PC-3 (cell line): ENCODE measurements at regions not wholly inside any gene's neighbourhood (a gene's known extent, or its start where the extent isn't known, plus 50 kb on each side); places are given as distances from the start of the nearest gene placed in this dataset.

Source experiments
- ATAC-seq: fragments of 200-7000 bp; cut with Tn5 transposase; 2 replicates; pipeline ENCODE4 v1.9.1; 2020; ENCODE audit warnings: mild to moderate bottlenecking, moderate library complexity
- BruUV-seq: library from RNA; stranded (reverse); fragments of 400-500 nt; replicated peaks from 2 replicates; lab custom pipeline; 2021; lab: Mats Ljungman, UMichigan
- CTCF ChIA-PET: fragments of 300-600 bp; sonication (Branson Sonifier 250); formaldehyde crosslinking; loops from one replicate; lab custom pipeline; 2022; ENCODE audit warnings: antibody characterized with exemption; lab: Charles Lee
- POLR2A ChIA-PET: fragments of 300-600 bp; sonication (Branson Sonifier 250); formaldehyde crosslinking; loops from one replicate; lab custom pipeline; 2022; ENCODE audit warnings: antibody characterized with exemption; ENCODE audit not compliant: unreplicated experiment; lab: Charles Lee
- DNase-seq: peaks from one replicate; pipeline ENCODE4 v3.0.0-alpha.2; 2015
- H2AFZ ChIP-seq: fragments of 300-600 bp; sonication (generic); 2 replicates; pipeline ENCODE4 v1.6.0; 2016; ENCODE audit warnings: antibody characterized with exemption, low read length
- H3F3A ChIP-seq: fragments of 300-600 bp; sonication (generic); one replicate; pipeline ENCODE4 v1.6.0; 2017; ENCODE audit warnings: antibody characterized with exemption, low read length, control low read depth, mild to moderate bottlenecking; ENCODE audit not compliant: unreplicated experiment
- H3K27ac ChIP-seq: fragments of 300-600 bp; sonication (generic); 2 replicates; pipeline ENCODE4 v1.5.1; 2016; ENCODE audit warnings: mild to moderate bottlenecking, low read length
- H3K27me3 ChIP-seq: fragments of 300-600 bp; sonication (generic); 2 replicates; pipeline ENCODE4 v1.6.1; 2016; ENCODE audit warnings: low read length, mixed read lengths
- H3K36me3 ChIP-seq: fragments of 300-600 bp; sonication (generic); 2 replicates; pipeline ENCODE4 v1.6.1; 2016; ENCODE audit warnings: low read depth, mixed run types, low read length, mixed read lengths
- H3K4me1 ChIP-seq: fragments of 300-600 bp; sonication (generic); 2 replicates; pipeline ENCODE4 v1.5.1; 2016; ENCODE audit warnings: low read length; ENCODE audit not compliant: insufficient read depth
- H3K4me2 ChIP-seq: fragments of 300-600 bp; sonication (generic); 2 replicates; pipeline ENCODE4 v1.6.0; 2016; ENCODE audit warnings: low read length
- H3K4me3 ChIP-seq: fragments of 300-600 bp; sonication (generic); 2 replicates; pipeline ENCODE4 v1.5.1; 2016; ENCODE audit warnings: mild to moderate bottlenecking, low read length, mixed read lengths
- H3K79me2 ChIP-seq: fragments of 300-600 bp; sonication (generic); 2 replicates; pipeline ENCODE4 v1.6.1; 2017; ENCODE audit warnings: low read length, mixed read lengths
- H3K9ac ChIP-seq: fragments of 300-600 bp; sonication (generic); 2 replicates; pipeline ENCODE4 v1.6.0; 2016; ENCODE audit warnings: mild to moderate bottlenecking, low read length
- H3K9me2 ChIP-seq: fragments of 300-600 bp; sonication (generic); replicated peaks from 2 replicates; pipeline ENCODE4 v1.6.1; 2016; ENCODE audit warnings: mixed run types, low read length, mixed read lengths
- H3K9me3 ChIP-seq: fragments of 300-600 bp; sonication (generic); 2 replicates; pipeline ENCODE4 v1.6.1; 2016; ENCODE audit warnings: low read length, mixed read lengths
- H4K20me1 ChIP-seq: fragments of 300-600 bp; sonication (generic); 2 replicates; pipeline ENCODE4 v1.6.1; 2016; ENCODE audit warnings: low read length, mixed read lengths
- EZH2 ChIP-seq: fragments of 300-600 bp; sonication (generic); IDR thresholded peaks from one replicate; pipeline ENCODE4 v1.6.1; 2017; ENCODE audit warnings: antibody characterized with exemption, mild to moderate bottlenecking, low read length; ENCODE audit not compliant: unreplicated experiment
- EZH2phosphoT487 ChIP-seq: fragments of 300-600 bp; sonication (generic); IDR thresholded peaks from 2 replicates; pipeline ENCODE4 v1.6.1; 2018; ENCODE audit warnings: mild to moderate bottlenecking, antibody characterized with exemption, low read length, borderline replicate concordance
- intact Hi-C: fragments of 100-400 bp; cut with micrococcal nuclease; formaldehyde crosslinking; loops from 2 replicates; pipeline ENCODE4 v1.9.0; 2023
- TF ChIP-seq, protein P1 (sequence below): fragments of 300-600 bp; sonication (generic); conservative IDR thresholded peaks from 2 replicates; pipeline ENCODE4 v1.5.1; 2017; ENCODE audit warnings: antibody characterized with exemption, low read depth, mild to moderate bottlenecking, low read length

DNA sequence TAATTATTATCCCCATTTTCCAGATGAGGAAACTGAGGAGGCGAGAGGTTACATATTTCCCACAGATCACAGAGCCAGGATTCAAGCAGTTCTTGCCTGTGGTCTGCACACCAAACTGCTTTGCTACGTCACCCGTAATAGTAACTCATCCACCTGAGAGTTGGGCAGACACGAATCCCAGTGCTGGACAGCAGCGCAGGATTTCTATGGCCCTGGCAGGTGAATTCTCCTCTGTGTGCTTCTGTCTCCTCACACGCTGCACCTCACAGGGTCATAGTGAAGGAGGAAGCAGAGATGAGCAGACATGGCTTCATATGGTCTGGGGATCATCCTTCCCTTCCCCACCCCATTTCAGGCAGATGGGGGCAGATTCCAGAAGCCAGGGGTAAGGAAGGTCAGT lies 127.0 kb upstream of the LRFN2 start:
- Histone ChIP-seq H3K36me3 (no peaks in the 10 kb centered on the region), H3K79me2 (no peaks in the 10 kb centered on the region), H3F3A (no peaks in the 10 kb centered on the region), H3K27me3 (no peaks in the 10 kb centered on the region), H3K4me2 (no peak overlapping the region), H4K20me1 (no peaks in the 10 kb centered on the region), H2AFZ (no peak overlapping the region), H3K4me1 (peaks cover 17% of the 10 kb centered on the region), H3K9ac (no peak overlapping the region), H3K4me3 (no peak overlapping the region), H3K27ac (no peak overlapping the region), H3K9me2 (no peaks in the 10 kb centered on the region), H3K9me3 (no peaks in the 10 kb centered on the region)
- ATAC-seq (no peak), DNase-seq (no peak)
- CTCF ChIA-PET: no interaction called here
- TF ChIP-seq, protein P1, sequence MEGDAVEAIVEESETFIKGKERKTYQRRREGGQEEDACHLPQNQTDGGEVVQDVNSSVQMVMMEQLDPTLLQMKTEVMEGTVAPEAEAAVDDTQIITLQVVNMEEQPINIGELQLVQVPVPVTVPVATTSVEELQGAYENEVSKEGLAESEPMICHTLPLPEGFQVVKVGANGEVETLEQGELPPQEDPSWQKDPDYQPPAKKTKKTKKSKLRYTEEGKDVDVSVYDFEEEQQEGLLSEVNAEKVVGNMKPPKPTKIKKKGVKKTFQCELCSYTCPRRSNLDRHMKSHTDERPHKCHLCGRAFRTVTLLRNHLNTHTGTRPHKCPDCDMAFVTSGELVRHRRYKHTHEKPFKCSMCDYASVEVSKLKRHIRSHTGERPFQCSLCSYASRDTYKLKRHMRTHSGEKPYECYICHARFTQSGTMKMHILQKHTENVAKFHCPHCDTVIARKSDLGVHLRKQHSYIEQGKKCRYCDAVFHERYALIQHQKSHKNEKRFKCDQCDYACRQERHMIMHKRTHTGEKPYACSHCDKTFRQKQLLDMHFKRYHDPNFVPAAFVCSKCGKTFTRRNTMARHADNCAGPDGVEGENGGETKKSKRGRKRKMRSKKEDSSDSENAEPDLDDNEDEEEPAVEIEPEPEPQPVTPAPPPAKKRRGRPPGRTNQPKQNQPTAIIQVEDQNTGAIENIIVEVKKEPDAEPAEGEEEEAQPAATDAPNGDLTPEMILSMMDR: no peak
- TF ChIP-seq EZH2phosphoT487: no peak
- TF ChIP-seq EZH2: no peak
- BruUV-seq: no TSS peak
- intact Hi-C loops: no loop called here
- POLR2A ChIA-PET: no interaction called here

DNA sequence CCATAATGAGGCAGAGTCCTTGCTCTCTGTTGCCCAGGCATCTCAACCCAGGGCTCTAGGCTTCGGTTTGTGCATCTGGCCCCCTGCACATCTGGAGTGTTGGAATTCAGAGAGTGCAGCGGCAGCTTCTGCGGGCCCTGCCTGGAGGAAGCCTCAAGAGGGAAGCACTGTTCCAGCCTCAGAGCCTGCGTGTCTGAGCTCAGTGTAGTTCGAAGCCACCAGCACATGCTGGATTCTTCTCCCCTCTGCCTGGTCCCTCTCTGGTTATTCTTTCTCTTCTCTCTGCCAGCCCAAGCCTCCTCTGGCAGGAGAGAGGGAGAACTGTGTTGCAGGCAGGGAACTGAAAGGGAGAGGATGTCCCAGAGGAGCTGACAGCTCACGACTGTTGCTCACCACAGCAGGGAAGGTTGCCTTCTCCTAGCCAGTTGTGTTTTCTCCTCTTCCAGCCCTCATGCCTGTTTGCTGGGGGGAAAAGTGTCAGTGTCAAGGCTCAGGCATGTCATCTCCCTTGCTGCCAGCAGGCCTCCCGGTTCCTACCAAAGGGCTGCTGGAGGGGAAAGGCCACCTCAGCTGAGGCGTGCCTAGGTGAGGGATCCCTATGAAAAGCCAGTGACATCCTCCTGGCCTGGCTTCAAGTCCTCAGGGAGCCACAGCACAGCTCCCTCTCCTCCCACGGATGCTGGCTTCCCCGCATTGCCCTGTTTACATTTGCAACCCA lies 126.0 kb upstream of the LRFN2 start:
- H3K27ac ChIP-seq: no peak overlapping the region
- ATAC-seq: no peak
- no peaks in the 10 kb centered on the region for H4K20me1 ChIP-seq
- H3K36me3 ChIP-seq: no peaks in the 10 kb centered on the region
- ChIA-PET CTCF (interaction anchor here (0.6 kb wide), 1 partner anchor 179 kb away, joined by 5 read pairs; no protein-coding TSS in a partner anchor), POLR2A (no interaction called here)
- DNase-seq: no peak
- H3K9ac ChIP-seq: no peak overlapping the region
- BruUV-seq: no TSS peak
- TF ChIP-seq EZH2 (no peak), EZH2phosphoT487 (no peak)
- TF ChIP-seq, protein P1: no peak
- no peaks in the 10 kb centered on the region for H3F3A ChIP-seq
- intact Hi-C loops: no loop called here
- no peaks in the 10 kb centered on the region for H3K27me3 ChIP-seq
- H3K4me3 ChIP-seq: no peak overlapping the region
- no peaks in the 10 kb centered on the region for H3K9me2 ChIP-seq
- H3K9me3 ChIP-seq: no peaks in the 10 kb centered on the region
- no peak overlapping the region for H2AFZ ChIP-seq
- H3K79me2 ChIP-seq: no peaks in the 10 kb centered on the region
- H3K4me2 ChIP-seq: no peak overlapping the region
- H3K4me1 ChIP-seq: peaks cover 17% of the 10 kb centered on the region

DNA sequence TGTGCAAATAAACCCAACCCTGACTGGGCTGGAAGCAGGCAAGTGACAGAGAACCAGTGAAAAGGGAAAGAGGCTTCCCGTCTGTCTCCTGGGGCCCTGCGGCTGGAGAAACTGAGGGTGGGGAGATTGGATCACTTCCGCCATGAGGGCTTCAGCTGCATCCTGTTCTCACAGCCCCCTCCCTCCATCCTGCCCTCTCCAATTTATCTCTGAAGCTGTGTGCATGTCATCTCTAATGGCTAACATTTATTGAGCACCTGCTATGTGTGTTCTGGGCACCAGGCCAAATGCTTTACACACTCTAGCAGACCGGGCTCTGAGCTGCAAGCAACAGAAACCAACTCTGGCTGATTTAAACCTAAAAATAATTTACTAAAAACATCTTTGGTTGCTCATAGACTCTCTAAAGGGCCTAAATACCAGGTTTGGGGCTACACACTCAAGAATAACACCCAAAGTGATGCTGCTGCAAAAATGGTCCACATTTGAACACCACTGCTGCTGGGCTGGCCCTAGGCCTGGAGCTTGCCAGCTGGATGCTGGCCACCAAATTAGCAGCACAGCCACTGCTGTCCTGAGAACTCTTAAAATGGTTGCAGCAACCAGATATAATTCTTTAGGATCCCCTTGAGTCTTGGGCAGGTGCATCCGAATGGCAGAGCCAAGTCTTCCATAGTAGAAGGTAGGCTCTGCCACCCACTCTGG lies 123.6 kb upstream of the LRFN2 start:
- CTCF ChIA-PET: no interaction called here
- no peaks in the 10 kb centered on the region for H3K9me3 ChIP-seq
- H3F3A ChIP-seq: no peaks in the 10 kb centered on the region
- intact Hi-C loops: no loop called here
- no peaks in the 10 kb centered on the region for H3K36me3 ChIP-seq
- TF ChIP-seq, protein P1: no peak
- TF ChIP-seq EZH2 (no peak), EZH2phosphoT487 (no peak)
- H3K27me3 ChIP-seq: peaks cover 19% of the 10 kb centered on the region; the same call in 1 of the 2 replicates
- H3K9me2 ChIP-seq: no peaks in the 10 kb centered on the region
- peaks cover 16% of the 10 kb centered on the region for H3K4me1 ChIP-seq
- ATAC-seq: no peak
- H3K4me3 ChIP-seq: no peak overlapping the region
- H3K27ac ChIP-seq: no peak overlapping the region
- H3K4me2 ChIP-seq: no peak overlapping the region
- DNase-seq: no peak
- H3K9ac ChIP-seq: no peak overlapping the region
- BruUV-seq: no TSS peak
- no peak overlapping the region for H2AFZ ChIP-seq
- no peaks in the 10 kb centered on the region for H3K79me2 ChIP-seq
- H4K20me1 ChIP-seq: no peaks in the 10 kb centered on the region
- POLR2A ChIA-PET: no interaction called here
